Coronary artery (tissue), 2 donors: ENCODE measurements at regions not wholly inside any gene's neighbourhood (a gene's known extent, or its start where the extent isn't known, plus 50 kb on each side); places are given as distances from the start of the nearest gene placed in this dataset.

Experiments
- DNase-seq: peaks from one replicate; pipeline ENCODE4 v3.0.0-alpha.2; 2017; ENCODE audit warnings: low spot score
- H3K27ac ChIP-seq, 2 donors: fragments of 200-600 bp; sonication (generic); one replicate each; pipeline ENCODE4 v1.5.1; 2016 to 2019
- H3K4me3 ChIP-seq: fragments of 200-600 bp; sonication (generic); 2 replicates; pipeline ENCODE4 v1.5.1; 2016; ENCODE audit warnings: mild to moderate bottlenecking, moderate library complexity
- TF ChIP-seq, protein P1 (sequence below): fragments of 200-600 bp; sonication (generic); IDR thresholded peaks from one replicate; pipeline ENCODE4 v1.5.1; 2019; ENCODE audit warnings: antibody characterized with exemption

DNA sequence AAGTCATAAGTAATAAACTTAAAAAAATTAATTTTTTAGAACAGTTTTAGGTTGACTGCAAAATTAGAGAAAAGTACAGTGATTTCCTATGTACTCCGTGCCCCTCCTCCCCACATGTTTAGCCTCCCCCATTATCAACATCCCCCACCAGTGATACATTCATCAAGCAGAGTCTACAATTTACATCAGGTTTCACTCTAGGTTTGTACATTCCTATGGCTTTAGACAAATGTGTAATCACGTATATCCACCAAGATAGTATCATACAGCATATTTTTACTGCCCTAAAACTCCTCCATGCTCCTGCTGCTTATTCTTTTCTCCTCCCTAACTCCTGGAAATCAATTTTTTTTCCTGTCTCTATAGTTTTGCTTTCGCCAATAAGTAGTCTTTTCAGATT, 438.7 kb downstream of the LRFN5 start:
- no peak overlapping the region for H3K4me3 ChIP-seq
- no peak overlapping the region for H3K27ac ChIP-seq
- no peak for DNase-seq
- TF ChIP-seq, protein P1, sequence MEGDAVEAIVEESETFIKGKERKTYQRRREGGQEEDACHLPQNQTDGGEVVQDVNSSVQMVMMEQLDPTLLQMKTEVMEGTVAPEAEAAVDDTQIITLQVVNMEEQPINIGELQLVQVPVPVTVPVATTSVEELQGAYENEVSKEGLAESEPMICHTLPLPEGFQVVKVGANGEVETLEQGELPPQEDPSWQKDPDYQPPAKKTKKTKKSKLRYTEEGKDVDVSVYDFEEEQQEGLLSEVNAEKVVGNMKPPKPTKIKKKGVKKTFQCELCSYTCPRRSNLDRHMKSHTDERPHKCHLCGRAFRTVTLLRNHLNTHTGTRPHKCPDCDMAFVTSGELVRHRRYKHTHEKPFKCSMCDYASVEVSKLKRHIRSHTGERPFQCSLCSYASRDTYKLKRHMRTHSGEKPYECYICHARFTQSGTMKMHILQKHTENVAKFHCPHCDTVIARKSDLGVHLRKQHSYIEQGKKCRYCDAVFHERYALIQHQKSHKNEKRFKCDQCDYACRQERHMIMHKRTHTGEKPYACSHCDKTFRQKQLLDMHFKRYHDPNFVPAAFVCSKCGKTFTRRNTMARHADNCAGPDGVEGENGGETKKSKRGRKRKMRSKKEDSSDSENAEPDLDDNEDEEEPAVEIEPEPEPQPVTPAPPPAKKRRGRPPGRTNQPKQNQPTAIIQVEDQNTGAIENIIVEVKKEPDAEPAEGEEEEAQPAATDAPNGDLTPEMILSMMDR, result no peak

DNA sequence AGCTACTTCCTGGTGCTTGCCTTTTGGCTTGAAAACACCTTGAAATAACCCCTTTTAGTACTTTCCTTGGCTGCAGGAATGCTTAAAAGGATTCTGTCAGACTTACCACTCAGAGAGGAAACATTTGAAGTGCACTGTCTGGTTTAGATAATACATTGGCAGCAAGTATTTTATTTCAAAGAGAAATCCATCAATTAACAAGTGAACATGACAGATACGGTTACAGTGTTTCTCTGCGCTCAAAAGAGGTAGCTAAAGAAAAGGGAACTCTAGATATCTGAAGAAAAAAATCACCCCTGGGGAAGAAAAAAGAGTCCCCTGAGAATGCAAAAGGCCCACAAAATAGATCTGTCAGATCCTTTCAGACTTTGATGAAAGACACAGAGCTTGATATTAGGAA, 421.9 kb downstream of the LRFN5 start:
- TF ChIP-seq, protein P1, result no peak
- Histone ChIP-seq H3K27ac (no peak overlapping the region), H3K4me3 (no peak overlapping the region)
- no peak for DNase-seq

DNA sequence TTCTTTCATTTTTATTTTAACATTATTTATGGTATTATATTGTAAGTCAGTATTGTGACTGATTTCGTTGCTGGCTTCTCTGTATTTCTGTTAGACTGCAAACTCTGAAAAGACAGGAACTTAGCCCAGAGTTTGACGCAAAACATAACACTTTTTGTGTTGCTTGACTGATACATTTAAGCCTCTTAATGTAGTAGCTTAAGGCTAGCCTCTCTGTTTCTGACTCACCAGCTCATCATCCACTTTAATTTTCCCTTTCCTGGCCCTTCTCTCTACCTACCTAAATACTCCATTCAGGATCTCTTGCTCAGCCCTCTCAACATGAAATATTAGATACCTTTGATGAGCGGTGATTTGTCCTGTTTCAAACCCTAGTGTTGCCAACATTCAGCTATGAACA, 420.6 kb downstream of the LRFN5 start:
- DNase-seq, result no peak
- TF ChIP-seq, protein P1, result no peak

DNA sequence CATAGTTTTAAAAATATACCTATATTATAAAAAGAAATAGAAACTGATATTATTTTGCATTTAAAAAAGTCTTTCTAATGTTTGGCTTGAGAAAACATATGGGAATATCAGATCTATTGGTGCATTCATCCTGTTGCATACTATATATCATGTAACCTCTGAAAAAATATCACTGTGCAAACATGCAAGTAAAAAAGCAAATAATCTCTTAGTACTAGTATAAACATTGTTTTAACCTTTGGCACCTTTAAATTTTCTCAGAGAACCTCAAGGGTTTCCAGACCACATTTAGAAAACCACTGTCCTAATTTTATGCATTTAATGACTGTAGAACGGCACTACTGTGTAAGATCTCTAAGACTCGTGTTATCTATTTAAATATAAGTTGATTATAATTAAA, 416.8 kb downstream of the LRFN5 start:
- DNase-seq, result no peak
- Histone ChIP-seq H3K4me3 (no peak overlapping the region), H3K27ac (no peak overlapping the region)
- TF ChIP-seq, protein P1, result no peak

More for the DNA sequence above, 420.6 kb downstream of the LRFN5 start:
- H3K27ac ChIP-seq, result no peak overlapping the region
- no peak overlapping the region for H3K4me3 ChIP-seq

DNA sequence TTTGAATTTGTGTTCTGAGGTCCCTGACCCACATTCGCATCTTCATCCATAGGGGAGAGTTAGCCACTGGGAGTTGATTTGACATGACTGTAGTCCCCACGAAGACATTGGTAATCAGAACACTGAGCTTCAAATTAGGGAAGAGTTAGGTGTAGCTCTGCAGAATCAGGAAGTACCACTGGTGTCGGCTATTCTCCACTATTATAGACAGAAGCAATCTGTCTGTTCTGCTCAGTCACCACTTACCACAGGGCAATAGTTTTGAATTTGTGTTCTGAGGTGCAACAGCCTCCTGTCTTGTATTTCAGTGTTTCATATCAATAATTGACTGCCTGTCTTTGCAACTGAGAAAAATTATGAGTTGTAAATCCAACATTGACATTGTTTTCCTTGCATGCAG, 407.6 kb downstream of the LRFN5 start:
- H3K27ac ChIP-seq, result no peak overlapping the region
- TF ChIP-seq, protein P1, result no peak
- DNase-seq, result no peak

DNA sequence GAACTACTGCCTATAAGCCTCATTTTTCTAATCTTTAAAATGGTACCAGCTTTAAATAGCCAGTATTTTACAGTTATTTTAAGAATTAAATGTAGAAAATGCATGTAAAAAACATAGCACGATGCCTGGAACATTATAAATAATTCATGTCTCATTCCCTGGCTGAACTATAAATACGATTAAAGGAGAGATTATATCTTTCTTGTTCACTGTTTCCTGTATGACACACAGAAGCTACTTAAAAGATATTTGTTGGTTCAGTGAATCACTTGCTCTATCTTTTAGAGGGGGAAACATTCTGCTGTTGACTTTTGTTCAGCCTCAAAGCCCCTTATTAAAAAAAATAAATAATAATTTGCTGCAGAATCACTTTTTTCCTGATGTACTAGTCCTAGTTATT, 406.9 kb downstream of the LRFN5 start:
- DNase-seq, result no peak
- Histone ChIP-seq H3K27ac (no peak overlapping the region), H3K4me3 (no peak overlapping the region)
- TF ChIP-seq, protein P1, result no peak

More for the DNA sequence above, 407.6 kb downstream of the LRFN5 start:
- H3K4me3 ChIP-seq, result no peak overlapping the region

DNA sequence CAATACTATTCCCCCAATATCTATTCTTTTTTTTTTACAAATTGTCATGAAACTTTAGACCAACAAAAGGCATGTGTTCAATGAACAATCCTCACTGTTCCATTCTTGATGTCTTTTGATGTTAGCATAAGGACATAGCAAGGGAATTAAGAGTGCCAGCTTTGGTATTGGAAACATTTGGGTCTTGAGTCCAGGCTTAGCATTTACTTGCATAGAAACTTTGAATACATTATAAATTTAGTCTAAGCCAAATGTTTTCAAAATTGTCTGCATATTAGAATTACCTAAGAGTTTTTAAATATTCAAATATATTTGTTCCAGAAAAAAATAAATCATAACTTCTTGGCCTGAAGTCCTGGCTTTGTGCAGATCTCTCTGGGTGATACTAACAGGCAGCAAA, 406.5 kb downstream of the LRFN5 start:
- TF ChIP-seq, protein P1, result no peak
- no peak overlapping the region for H3K27ac ChIP-seq
- no peak overlapping the region for H3K4me3 ChIP-seq
- no peak for DNase-seq
